ENCODE measurements at regions not wholly inside any gene's neighbourhood (a gene's known extent, or its start where the extent isn't known, plus 50 kb on each side); places are given as distances from the start of the nearest gene placed in this dataset.

- Mint-ChIP-seq H3K27me3 (ENCODE audit: low read depth in 2 of 2) (peaks cover 13 to 39% of the 10 kb centered on the region in 2 donors), H3K4me3 (no peak overlapping the region), H3K4me1 (no peaks in the 10 kb centered on the region), H3K9me3 (no peaks in the 10 kb centered on the region), H3K27ac (no peak overlapping the region), H3K36me3 (no peaks in the 10 kb centered on the region)
- no peaks in the 10 kb centered on the region for H3K36me3 ChIP-seq (ENCODE audit: control insufficient read depth, insufficient read depth, low read length)
- no peak overlapping the region for H3K4me3 ChIP-seq (ENCODE audit: low read length)
- ATAC-seq: no peak
- intact Hi-C loops (cut with micrococcal nuclease): no loop called here
- no peak overlapping the region for H3K27ac ChIP-seq (ENCODE audit: low read length)
- TF ChIP-seq CTCF (IDR thresholded peaks at IDR 0.05): no peak
- H3K27me3 ChIP-seq (ENCODE audit: control insufficient read depth, insufficient read depth, low read length): no peaks in the 10 kb centered on the region
- DNase-seq: no peak
- no peaks in the 10 kb centered on the region for H3K9me3 ChIP-seq (ENCODE audit: control insufficient read depth, insufficient read depth, low read length)
- H3K4me1 ChIP-seq (ENCODE audit: control insufficient read depth, insufficient read depth, low read length): no peaks in the 10 kb centered on the region
- 88% methylated on average over 8 of the region's 9 CpGs for WGBS (ENCODE audit: insufficient coverage)
These were observed 69.7 kb upstream of the PMEPA1 start for GRCh38 chr20:57779401-57780003.

- TF ChIP-seq CTCF (IDR thresholded peaks at IDR 0.05): no peak
These were observed 68.1 kb upstream of the PMEPA1 start for GRCh38 chr20:57777911-57778310.

GRCh38 chr20:57774951-57775350 is 65.1 kb upstream of the PMEPA1 start:
- TF ChIP-seq CTCF (IDR thresholded peaks at IDR 0.05): no peak
- no peaks in the 10 kb centered on the region for H3K9me3 ChIP-seq (ENCODE audit: control insufficient read depth, insufficient read depth, low read length)
- no peak overlapping the region for H3K4me3 ChIP-seq (ENCODE audit: low read length)
- no peak overlapping the region for H3K27ac Mint-ChIP-seq
- ATAC-seq (no peak), DNase-seq (no peak)
- H3K4me1 Mint-ChIP-seq: peaks cover 0 to 6% of the 10 kb centered on the region in 2 donors
- H3K27ac ChIP-seq (ENCODE audit: low read length): no peak overlapping the region
- WGBS (ENCODE audit: insufficient coverage): 88% methylated on average over 5 of the region's 5 CpGs
- H3K4me1 ChIP-seq (ENCODE audit: control insufficient read depth, insufficient read depth, low read length): peaks cover 1% of the 10 kb centered on the region
- no peaks in the 10 kb centered on the region for H3K27me3 ChIP-seq (ENCODE audit: control insufficient read depth, insufficient read depth, low read length)
- intact Hi-C loops (cut with micrococcal nuclease): no loop called here
- no peak overlapping the region for H3K4me3 Mint-ChIP-seq
- no peaks in the 10 kb centered on the region for H3K36me3 Mint-ChIP-seq
- H3K36me3 ChIP-seq (ENCODE audit: control insufficient read depth, insufficient read depth, low read length): no peaks in the 10 kb centered on the region
- no peaks in the 10 kb centered on the region for H3K9me3 Mint-ChIP-seq
- peaks cover 10 to 29% of the 10 kb centered on the region in 2 donors for H3K27me3 Mint-ChIP-seq (ENCODE audit: low read depth in 2 of 2)

More at GRCh38 chr20:57777911-57778310, 68.1 kb upstream of the PMEPA1 start:
- no peaks in the 10 kb centered on the region for H3K36me3 ChIP-seq (ENCODE audit: control insufficient read depth, insufficient read depth, low read length)
- ATAC-seq (no peak), DNase-seq (no peak)
- H3K4me3 ChIP-seq (ENCODE audit: low read length): no peak overlapping the region
- Mint-ChIP-seq H3K36me3 (no peaks in the 10 kb centered on the region), H3K27me3 (ENCODE audit: low read depth in 2 of 2) (peaks cover 13 to 34% of the 10 kb centered on the region in 2 donors), H3K27ac (no peak overlapping the region), H3K4me1 (no peaks in the 10 kb centered on the region), H3K9me3 (no peaks in the 10 kb centered on the region), H3K4me3 (no peak overlapping the region)
- no peaks in the 10 kb centered on the region for H3K4me1 ChIP-seq (ENCODE audit: control insufficient read depth, insufficient read depth, low read length)
- no peaks in the 10 kb centered on the region for H3K9me3 ChIP-seq (ENCODE audit: control insufficient read depth, insufficient read depth, low read length)
- H3K27ac ChIP-seq (ENCODE audit: low read length): no peak overlapping the region
- WGBS (ENCODE audit: insufficient coverage): 74% methylated on average over 2 of the region's 2 CpGs
- no peaks in the 10 kb centered on the region for H3K27me3 ChIP-seq (ENCODE audit: control insufficient read depth, insufficient read depth, low read length)
- intact Hi-C loops (cut with micrococcal nuclease): no loop called here

Data from natural killer cell (primary cell).